MM.1S (cell line): ENCODE measurements at regions not wholly inside any gene's neighbourhood (a gene's known extent, or its start where the extent isn't known, plus 50 kb on each side); places are given as distances from the start of the nearest gene placed in this dataset.

Experiments used
- DNase-seq: peaks from one replicate; pipeline ENCODE4 v3.0.0-alpha.2; 2015
- H2AFZ ChIP-seq: fragments of 300-600 bp; sonication (generic); 2 replicates; pipeline ENCODE4 v1.6.0; 2016; ENCODE audit warnings: antibody characterized with exemption, low read length
- H3F3A ChIP-seq: fragments of 300-600 bp; sonication (generic); 2 replicates; pipeline ENCODE4 v1.6.1; 2016; ENCODE audit warnings: mild to moderate bottlenecking, antibody characterized with exemption, low read length, moderate library complexity, mixed read lengths; ENCODE audit not compliant: insufficient read depth
- H3K27ac ChIP-seq: fragments of 300-600 bp; sonication (generic); 2 replicates; pipeline ENCODE4 v1.5.1; 2016; ENCODE audit warnings: mild to moderate bottlenecking, low read length
- H3K27me3 ChIP-seq: fragments of 300-600 bp; sonication (generic); replicated peaks from 2 replicates; pipeline ENCODE4 v1.6.0; 2016; ENCODE audit warnings: low read length; ENCODE audit not compliant: insufficient read depth
- H3K36me3 ChIP-seq: fragments of 300-600 bp; sonication (generic); replicated peaks from 2 replicates; pipeline ENCODE4 v1.6.1; 2016; ENCODE audit warnings: mild to moderate bottlenecking, low read length, mixed read lengths; ENCODE audit not compliant: insufficient read depth
- H3K4me1 ChIP-seq: fragments of 300-600 bp; sonication (generic); 2 replicates; pipeline ENCODE4 v1.6.1; 2016; ENCODE audit warnings: low read length, mixed read lengths
- H3K4me2 ChIP-seq: fragments of 300-600 bp; sonication (generic); 2 replicates; pipeline ENCODE4 v1.6.0; 2016; ENCODE audit warnings: low read depth, low read length
- H3K4me3 ChIP-seq: fragments of 300-600 bp; sonication (generic); 2 replicates; pipeline ENCODE4 v1.5.1; 2016; ENCODE audit warnings: low read length, mixed read lengths
- H3K79me2 ChIP-seq: fragments of 300-600 bp; sonication (generic); 2 replicates; pipeline ENCODE4 v1.6.1; 2016; ENCODE audit warnings: mixed run types, low read length, mixed read lengths
- H3K9ac ChIP-seq: fragments of 300-600 bp; sonication (generic); 2 replicates; pipeline ENCODE4 v1.6.1; 2016; ENCODE audit warnings: low read length, mixed read lengths
- H3K9me2 ChIP-seq: fragments of 300-600 bp; sonication (generic); replicated peaks from 2 replicates; pipeline ENCODE4 v1.6.1; 2016; ENCODE audit warnings: mild to moderate bottlenecking, low read length, mixed read lengths; ENCODE audit not compliant: insufficient read depth
- H3K9me3 ChIP-seq: fragments of 300-600 bp; sonication (generic); replicated peaks from 2 replicates; pipeline ENCODE4 v1.6.1; 2016; ENCODE audit warnings: mild to moderate bottlenecking, low read length, mixed read lengths; ENCODE audit not compliant: insufficient read depth
- H4K20me1 ChIP-seq: fragments of 300-600 bp; sonication (generic); 2 replicates; pipeline ENCODE4 v1.6.1; 2016; ENCODE audit warnings: mild to moderate bottlenecking, low read length, moderate library complexity, mixed read lengths; ENCODE audit not compliant: insufficient read depth
- CTCF ChIP-seq: fragments of 300-600 bp; sonication (generic); IDR thresholded peaks from 2 replicates; pipeline ENCODE4 v1.5.1; 2016; ENCODE audit warnings: antibody characterized with exemption, low read length, mixed read lengths
- EZH2 ChIP-seq: fragments of 300-600 bp; sonication (generic); optimal IDR thresholded peaks from 2 replicates; pipeline ENCODE3; 2017; ENCODE audit warnings: low read depth, mild to moderate bottlenecking, antibody characterized with exemption, low read length, mixed read lengths
- EZH2phosphoT487 ChIP-seq: fragments of 300-600 bp; sonication (generic); IDR thresholded peaks from 2 replicates; pipeline ENCODE4 v1.6.1; 2018; ENCODE audit warnings: antibody characterized with exemption, low read length

GRCh38 chr3:44042772-44043171, 198.9 kb upstream of the TOPAZ1 start:
- H3K9ac ChIP-seq: no peak overlapping the region
- no peaks in the 10 kb centered on the region for H3K9me3 ChIP-seq
- H3K4me3 ChIP-seq: no peak overlapping the region
- no peak for TF ChIP-seq CTCF
- TF ChIP-seq EZH2phosphoT487: no peak
- TF ChIP-seq EZH2: no peak
- DNase-seq: no peak
- no peak overlapping the region for H3K27ac ChIP-seq
- no peak overlapping the region for H3K4me2 ChIP-seq
- peaks cover 25% of the 10 kb centered on the region for H3K4me1 ChIP-seq
- H4K20me1 ChIP-seq: no peaks in the 10 kb centered on the region
- H3F3A ChIP-seq: peaks cover 16% of the 10 kb centered on the region
- H3K27me3 ChIP-seq: no peaks in the 10 kb centered on the region
- peaks cover 7% of the 10 kb centered on the region for H3K79me2 ChIP-seq
- H2AFZ ChIP-seq: no peak overlapping the region
- H3K36me3 ChIP-seq: no peaks in the 10 kb centered on the region
- H3K9me2 ChIP-seq: no peaks in the 10 kb centered on the region

GRCh38 chr3:44045476-44046275, 196.0 kb upstream of the TOPAZ1 start:
- peak; percentile 94 for DNase-seq
- Histone ChIP-seq H3F3A (peaks cover 16% of the 10 kb centered on the region), H2AFZ (peak overlapping the region; percentile 16), H3K4me3 (0 out of 2 replicates have a peak overlapping the region, but pooled peaks have one; percentile 0), H3K4me1 (peaks cover 19% of the 10 kb centered on the region), H3K9ac (peak overlapping the region; percentile 5; the same call in 1 of the 2 replicates), H3K9me3 (no peaks in the 10 kb centered on the region), H3K9me2 (no peaks in the 10 kb centered on the region), H4K20me1 (no peaks in the 10 kb centered on the region), H3K79me2 (peaks cover 8% of the 10 kb centered on the region), H3K36me3 (no peaks in the 10 kb centered on the region), H3K4me2 (peak overlapping the region; percentile 42), H3K27ac (peak overlapping the region; percentile 70), H3K27me3 (no peaks in the 10 kb centered on the region)
- no peak for TF ChIP-seq CTCF
- no peak for TF ChIP-seq EZH2phosphoT487
- TF ChIP-seq EZH2: no peak

- no peaks in the 10 kb centered on the region for H3K36me3 ChIP-seq
- no peak overlapping the region for H3K27ac ChIP-seq
- no peak overlapping the region for H3K9ac ChIP-seq
- no peaks in the 10 kb centered on the region for H3K9me3 ChIP-seq
- no peaks in the 10 kb centered on the region for H3K9me2 ChIP-seq
- H3F3A ChIP-seq: peaks cover 16% of the 10 kb centered on the region
- H4K20me1 ChIP-seq: no peaks in the 10 kb centered on the region
- peaks cover 8% of the 10 kb centered on the region for H3K79me2 ChIP-seq
- TF ChIP-seq EZH2 (no peak), EZH2phosphoT487 (no peak), CTCF (no peak)
- H3K4me2 ChIP-seq: no peak overlapping the region
- no peaks in the 10 kb centered on the region for H3K27me3 ChIP-seq
- no peak overlapping the region for H2AFZ ChIP-seq
- no peak for DNase-seq
- H3K4me1 ChIP-seq: peaks cover 19% of the 10 kb centered on the region
- no peak overlapping the region for H3K4me3 ChIP-seq
These were observed 193.9 kb upstream of the TOPAZ1 start for GRCh38 chr3:44047796-44048195.
